Parathyroid adenoma (tissue), 2 donors: ENCODE measurements at regions not wholly inside any gene's neighbourhood (a gene's known extent, or its start where the extent isn't known, plus 50 kb on each side); places are given as distances from the start of the nearest gene placed in this dataset.
A peak's percentile ranks its signal among the peaks of the same experiment; 100 is the strongest.

Source experiments
- H2AFZ ChIP-seq: fragments of 300-600 bp; sonication (generic); one replicate; pipeline ENCODE4 v1.7.0; 2017; ENCODE audit warnings: antibody characterized with exemption, mild to moderate bottlenecking
- H3K27ac ChIP-seq: fragments of 300-600 bp; sonication (generic); one replicate; pipeline ENCODE4 v1.7.0; 2017
- H3K27me3 ChIP-seq: fragments of 300-600 bp; sonication (generic); one replicate; pipeline ENCODE4 v1.7.0; 2017; ENCODE audit warnings: low read length; ENCODE audit not compliant: control insufficient read depth, insufficient read depth
- H3K36me3 ChIP-seq: fragments of 300-600 bp; sonication (generic); one replicate; pipeline ENCODE4 v1.7.0; 2017; ENCODE audit warnings: low read length; ENCODE audit not compliant: control insufficient read depth, insufficient read depth
- H3K4me1 ChIP-seq: fragments of 300-600 bp; sonication (generic); one replicate; pipeline ENCODE4 v1.7.0; 2017; ENCODE audit warnings: control low read depth
- H3K4me2 ChIP-seq: fragments of 300-600 bp; sonication (generic); one replicate; pipeline ENCODE4 v1.7.0; 2017; ENCODE audit warnings: low read length
- H3K4me3 ChIP-seq: fragments of 300-600 bp; sonication (generic); one replicate; pipeline ENCODE4 v1.7.0; 2017; ENCODE audit warnings: low read depth, low read length
- H3K79me2 ChIP-seq: fragments of 300-600 bp; sonication (generic); one replicate; pipeline ENCODE4 v1.7.0; 2017; ENCODE audit warnings: control low read depth
- H3K9ac ChIP-seq: fragments of 300-600 bp; sonication (generic); one replicate; pipeline ENCODE4 v1.7.0; 2017; ENCODE audit warnings: mild to moderate bottlenecking
- H3K9me3 ChIP-seq: fragments of 300-600 bp; sonication (generic); one replicate; pipeline ENCODE4 v1.7.0; 2017; ENCODE audit warnings: low read length; ENCODE audit not compliant: control insufficient read depth
- CTCF ChIP-seq: fragments of 300-600 bp; sonication (generic); IDR thresholded peaks from one replicate; pipeline ENCODE4 v1.7.0; 2017; ENCODE audit warnings: antibody characterized with exemption, mild to moderate bottlenecking
- donor health status: primary hyperparathyroidism.

GRCh38 chr1:115139381-115139780 lies 50.1 kb upstream of the TSPAN2 start:
- no peaks in the 10 kb centered on the region for H3K79me2 ChIP-seq
- TF ChIP-seq CTCF = no peak
- no peak overlapping the region for H3K9ac ChIP-seq
- no peak overlapping the region for H3K4me3 ChIP-seq
- H3K9me3 ChIP-seq = no peaks in the 10 kb centered on the region
- no peak overlapping the region for H3K27ac ChIP-seq
- peak overlapping the region; percentile 66 for H2AFZ ChIP-seq
- no peaks in the 10 kb centered on the region for H3K27me3 ChIP-seq
- no peaks in the 10 kb centered on the region for H3K36me3 ChIP-seq
- H3K4me2 ChIP-seq = peak overlapping the region; percentile 32
- no peaks in the 10 kb centered on the region for H3K4me1 ChIP-seq
